Left ventricle myocardium inferior (tissue), 1 donor: ENCODE measurements at regions not wholly inside any gene's neighbourhood (a gene's known extent, or its start where the extent isn't known, plus 50 kb on each side); places are given as distances from the start of the nearest gene placed in this dataset.
A peak's percentile ranks its signal among the peaks of the same experiment; 100 is the strongest.

Experiments
- DNase-seq: peaks from one replicate; pipeline ENCODE4 v3.0.0-alpha.2; 2020
- H3K27ac ChIP-seq: fragments of 200-600 bp; replicated peaks from 2 replicates; pipeline ENCODE4 v1.8.0; 2021
- H3K27me3 ChIP-seq: fragments of 200-600 bp; 2 replicates; pipeline ENCODE4 v1.8.0; 2021; ENCODE audit warnings: low read depth
- H3K36me3 ChIP-seq: fragments of 200-600 bp; 2 replicates; pipeline ENCODE4 v1.8.0; 2021
- H3K4me1 ChIP-seq: fragments of 200-600 bp; 2 replicates; pipeline ENCODE4 v1.8.0; 2021
- H3K4me3 ChIP-seq: fragments of 200-600 bp; 2 replicates; pipeline ENCODE4 v1.8.0; 2021; ENCODE audit warnings: mild to moderate bottlenecking, moderate library complexity
- H3K9me3 ChIP-seq: fragments of 200-600 bp; replicated peaks from 2 replicates; pipeline ENCODE4 v1.8.0; 2021
- intact Hi-C: fragments of 100-400 bp; cut with micrococcal nuclease; formaldehyde crosslinking; loops from one replicate; pipeline ENCODE4 v1.11.0; 2022
- TF ChIP-seq, protein P1 (sequence below): fragments of 200-600 bp; IDR thresholded peaks from 2 replicates; pipeline ENCODE4 v1.8.0; 2021; ENCODE audit warnings: antibody characterized with exemption, mild to moderate bottlenecking, borderline replicate concordance
- donor health status: DM: no; HTN: yes; CAD: no; lungs with severe emphysema.

DNA sequence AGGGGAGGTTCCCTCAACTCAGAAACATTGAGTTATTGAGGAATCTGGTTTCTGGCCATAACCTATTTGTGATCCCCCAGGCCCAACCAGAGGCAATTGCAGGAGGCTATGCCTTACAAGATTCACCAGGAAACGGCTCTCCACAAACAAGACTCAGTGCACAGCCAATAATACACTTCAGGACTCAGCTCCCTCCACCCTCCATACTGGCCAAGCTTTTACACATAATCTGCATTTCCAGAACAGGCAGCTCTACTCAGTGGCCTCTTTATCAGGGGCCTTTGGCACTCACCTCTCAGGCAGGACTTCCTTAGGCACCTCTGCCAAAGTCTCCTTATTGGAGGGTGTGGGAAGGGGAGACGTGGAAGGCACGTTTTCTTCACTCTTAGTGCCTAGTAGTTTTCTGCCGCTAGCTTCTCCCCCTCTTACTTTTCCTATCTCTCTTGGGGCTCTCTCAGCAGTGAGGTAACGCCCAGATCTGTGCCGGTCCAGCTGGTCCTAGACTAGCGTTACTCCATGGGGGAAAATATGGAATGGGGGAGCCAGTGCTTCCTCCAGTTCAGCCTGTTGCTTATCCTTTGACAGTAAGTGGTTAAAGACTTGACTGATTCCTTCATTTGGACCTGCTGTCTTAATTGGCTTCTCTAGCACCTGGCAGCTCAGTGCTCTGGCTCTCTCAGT is 62.8 kb upstream of the ANO3 start:
- Histone ChIP-seq H3K27me3 (no peaks in the 10 kb centered on the region), H3K4me1 (no peaks in the 10 kb centered on the region), H3K9me3 (no peaks in the 10 kb centered on the region), H3K27ac (no peak overlapping the region), H3K36me3 (no peaks in the 10 kb centered on the region), H3K4me3 (peak overlapping the region; percentile 17)
- intact Hi-C loops, result no loop called here
- TF ChIP-seq, protein P1, sequence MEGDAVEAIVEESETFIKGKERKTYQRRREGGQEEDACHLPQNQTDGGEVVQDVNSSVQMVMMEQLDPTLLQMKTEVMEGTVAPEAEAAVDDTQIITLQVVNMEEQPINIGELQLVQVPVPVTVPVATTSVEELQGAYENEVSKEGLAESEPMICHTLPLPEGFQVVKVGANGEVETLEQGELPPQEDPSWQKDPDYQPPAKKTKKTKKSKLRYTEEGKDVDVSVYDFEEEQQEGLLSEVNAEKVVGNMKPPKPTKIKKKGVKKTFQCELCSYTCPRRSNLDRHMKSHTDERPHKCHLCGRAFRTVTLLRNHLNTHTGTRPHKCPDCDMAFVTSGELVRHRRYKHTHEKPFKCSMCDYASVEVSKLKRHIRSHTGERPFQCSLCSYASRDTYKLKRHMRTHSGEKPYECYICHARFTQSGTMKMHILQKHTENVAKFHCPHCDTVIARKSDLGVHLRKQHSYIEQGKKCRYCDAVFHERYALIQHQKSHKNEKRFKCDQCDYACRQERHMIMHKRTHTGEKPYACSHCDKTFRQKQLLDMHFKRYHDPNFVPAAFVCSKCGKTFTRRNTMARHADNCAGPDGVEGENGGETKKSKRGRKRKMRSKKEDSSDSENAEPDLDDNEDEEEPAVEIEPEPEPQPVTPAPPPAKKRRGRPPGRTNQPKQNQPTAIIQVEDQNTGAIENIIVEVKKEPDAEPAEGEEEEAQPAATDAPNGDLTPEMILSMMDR, result no peak
- DNase-seq, result no peak

DNA sequence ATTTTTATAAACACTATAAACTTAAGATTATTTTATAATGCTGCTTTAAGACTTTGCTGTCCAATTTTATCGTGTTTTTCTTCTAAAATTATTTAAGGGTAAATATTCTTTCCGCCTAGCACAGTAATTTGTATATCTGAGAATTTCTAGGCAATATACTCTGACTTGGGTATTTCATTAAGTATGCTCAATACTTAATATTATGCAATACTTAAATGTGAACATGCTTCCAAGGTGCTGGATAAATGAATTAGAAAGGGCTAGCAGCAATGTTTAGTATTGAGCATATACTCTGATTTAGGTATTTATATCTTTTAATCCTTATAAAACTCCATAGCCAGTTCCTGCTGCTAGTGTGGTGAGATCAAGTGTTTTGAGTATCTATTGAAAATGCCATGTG is 60.3 kb upstream of the ANO3 start:
- Histone ChIP-seq H3K9me3 (no peaks in the 10 kb centered on the region), H3K27me3 (no peaks in the 10 kb centered on the region), H3K4me1 (no peaks in the 10 kb centered on the region), H3K27ac (no peak overlapping the region), H3K36me3 (no peaks in the 10 kb centered on the region), H3K4me3 (no peak overlapping the region)
- intact Hi-C loops, result no loop called here
- TF ChIP-seq, protein P1, result no peak
- DNase-seq, result no peak

DNA sequence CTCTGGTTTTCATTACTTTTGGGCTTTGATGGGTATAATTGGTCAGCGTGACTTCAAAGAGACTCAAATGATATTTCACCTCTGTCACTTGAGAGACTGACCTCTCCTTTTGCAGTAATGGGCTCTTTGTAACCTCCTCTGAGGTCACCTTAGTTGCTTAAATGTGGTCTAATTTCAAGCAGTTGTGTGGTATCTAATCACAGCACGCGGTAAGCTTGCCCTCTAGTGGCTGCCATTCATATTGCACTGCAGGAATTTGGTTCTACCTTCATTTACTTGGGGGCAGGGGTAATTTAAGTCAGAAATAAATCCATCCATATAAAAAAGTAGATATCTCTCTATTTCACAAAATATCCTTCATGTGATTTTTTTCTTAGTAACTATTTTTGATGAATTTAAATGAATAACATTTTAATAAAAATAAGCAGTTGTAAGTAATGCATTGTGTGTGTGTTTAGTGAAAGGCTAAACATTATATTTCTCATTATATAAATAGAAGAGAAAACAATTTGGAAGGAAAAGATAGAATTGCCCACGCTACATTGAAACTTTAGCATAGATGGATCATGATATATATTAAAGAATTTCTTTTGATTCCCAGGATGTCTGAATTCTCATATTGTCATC is 55.0 kb upstream of the ANO3 start:
- no peak overlapping the region for H3K4me3 ChIP-seq
- TF ChIP-seq, protein P1, result peak; percentile 97
- intact Hi-C loops, result loop anchor here (5.0 kb wide), 1 partner anchor 295 kb away; no protein-coding TSS in a partner anchor
- H3K4me1 ChIP-seq, result no peaks in the 10 kb centered on the region
- no peaks in the 10 kb centered on the region for H3K9me3 ChIP-seq
- no peaks in the 10 kb centered on the region for H3K36me3 ChIP-seq
- peak; percentile 20 for DNase-seq
- peaks cover 25% of the 10 kb centered on the region for H3K27me3 ChIP-seq
- H3K27ac ChIP-seq, result no peak overlapping the region

DNA sequence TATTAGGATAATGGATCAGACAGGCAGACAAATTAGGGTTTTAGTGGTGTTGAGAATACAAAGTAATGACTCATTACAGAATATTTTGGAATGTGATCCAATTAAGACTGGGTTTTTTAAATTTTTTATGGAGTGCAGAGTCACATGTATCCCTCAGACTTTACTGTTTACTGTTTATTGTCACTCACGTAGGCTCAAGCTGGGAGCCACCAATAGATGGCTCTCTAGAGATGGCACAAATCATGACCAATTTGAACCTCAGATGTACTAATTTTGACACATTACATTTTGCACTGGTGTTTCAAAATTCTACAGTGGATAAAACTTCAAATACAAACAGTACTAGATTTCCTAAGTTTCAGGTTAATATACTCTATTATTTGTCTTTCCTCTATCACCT is 53.6 kb upstream of the ANO3 start:
- no peak for DNase-seq
- H3K27me3 ChIP-seq, result peaks cover 29% of the 10 kb centered on the region
- H3K4me1 ChIP-seq, result no peaks in the 10 kb centered on the region
- no peak overlapping the region for H3K27ac ChIP-seq
- H3K9me3 ChIP-seq, result no peaks in the 10 kb centered on the region
- no peak overlapping the region for H3K4me3 ChIP-seq
- intact Hi-C loops, result loop anchor here (5.0 kb wide), 1 partner anchor 296 kb away; no protein-coding TSS in a partner anchor
- H3K36me3 ChIP-seq, result no peaks in the 10 kb centered on the region
- TF ChIP-seq, protein P1, result no peak
